HPDE6-E6E7 (cell line): ENCODE measurements at regions not wholly inside any gene's neighbourhood (a gene's known extent, or its start where the extent isn't known, plus 50 kb on each side); places are given as distances from the start of the nearest gene placed in this dataset.
A peak's percentile ranks its signal among the peaks of the same experiment; 100 is the strongest.

Experiments
- DNase-seq: peaks from one replicate; pipeline ENCODE4 v3.0.0; 2011; ENCODE audit warnings: missing footprints; ENCODE audit errors: extremely low spot score

GRCh38 chr5:148708854-148709253, 54.5 kb upstream of the HTR4 start:
- no peak for DNase-seq

DNA sequence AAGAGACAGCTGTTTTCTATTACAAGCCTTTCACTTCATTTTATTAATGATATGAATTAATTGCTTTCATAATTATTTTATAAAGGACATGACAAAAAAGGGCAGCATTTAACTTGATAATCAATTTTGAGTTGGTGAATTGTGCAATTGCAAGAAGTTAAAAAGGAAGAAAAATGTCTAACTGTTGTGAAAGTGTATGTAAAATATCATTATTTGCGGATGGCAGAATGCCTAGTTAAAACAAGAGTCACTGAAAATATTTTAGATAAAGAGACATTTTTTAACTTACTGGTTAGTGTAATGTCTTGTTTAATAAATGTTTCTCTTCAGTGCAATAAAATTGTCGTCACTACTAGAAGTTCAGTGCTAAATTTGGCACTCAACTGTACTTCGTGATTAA, 57.6 kb upstream of the HTR4 start:
- no peak for DNase-seq

DNA sequence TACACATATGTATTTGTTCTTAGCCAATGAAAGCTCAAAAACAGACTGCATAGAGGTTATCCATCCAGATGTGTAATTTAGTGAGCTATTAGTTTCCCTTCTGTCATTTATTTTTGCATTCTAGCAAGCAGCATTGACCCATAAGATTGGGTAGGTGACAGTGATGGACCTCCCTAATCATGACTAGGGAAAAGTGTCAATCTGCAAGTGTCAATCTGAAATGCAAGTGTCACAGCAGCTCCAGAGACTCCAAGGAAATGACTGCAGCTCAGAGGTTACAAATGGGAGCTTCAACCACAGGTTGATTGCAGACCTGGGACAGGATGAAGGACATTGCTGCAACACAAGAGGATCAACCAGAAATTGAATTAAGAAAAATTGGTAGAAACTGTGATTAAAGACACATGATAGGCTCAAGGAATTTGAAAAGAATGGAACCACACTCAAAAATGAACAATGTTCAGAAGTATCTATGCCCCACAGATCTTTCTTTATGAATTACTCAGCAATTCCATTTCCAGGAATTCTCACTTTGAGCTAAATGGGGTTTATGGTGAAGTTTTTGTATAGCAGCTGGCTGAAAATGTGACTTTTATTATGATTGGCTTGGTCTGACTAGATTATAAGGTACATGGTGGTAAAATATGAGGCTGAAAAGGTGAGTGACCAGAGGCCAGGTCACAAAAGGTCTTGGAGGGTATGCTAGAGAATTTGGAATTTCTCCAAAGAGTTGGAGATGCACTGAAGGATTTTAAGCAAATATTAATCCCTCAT, 59.6 kb upstream of the HTR4 start:
- DNase-seq, result no peak

GRCh38 chr5:148716716-148717115, 62.4 kb upstream of the HTR4 start:
- DNase-seq, result no peak

- DNase-seq, result no peak
These were observed 63.3 kb upstream of the HTR4 start for GRCh38 chr5:148717668-148718067.

DNA sequence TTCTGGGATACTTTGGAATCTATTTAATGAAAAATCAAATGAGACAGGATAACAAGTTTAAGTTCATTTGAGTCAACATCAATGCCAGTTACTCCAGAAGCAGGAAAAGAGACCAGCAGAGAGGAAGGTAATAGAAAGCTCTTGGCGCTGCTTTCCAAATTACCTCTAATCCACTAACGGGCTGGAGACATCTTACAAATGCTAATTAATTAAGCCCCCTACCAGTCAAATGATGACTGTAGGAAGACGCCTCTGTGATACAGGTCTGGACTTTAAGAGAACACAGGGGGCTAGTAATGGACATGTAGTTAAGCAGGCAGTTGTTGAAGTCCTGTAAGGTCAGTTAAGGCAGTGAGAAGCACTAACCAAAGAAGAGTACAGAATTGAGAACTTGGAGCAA, 65.3 kb upstream of the HTR4 start:
- DNase-seq, result no peak

DNA sequence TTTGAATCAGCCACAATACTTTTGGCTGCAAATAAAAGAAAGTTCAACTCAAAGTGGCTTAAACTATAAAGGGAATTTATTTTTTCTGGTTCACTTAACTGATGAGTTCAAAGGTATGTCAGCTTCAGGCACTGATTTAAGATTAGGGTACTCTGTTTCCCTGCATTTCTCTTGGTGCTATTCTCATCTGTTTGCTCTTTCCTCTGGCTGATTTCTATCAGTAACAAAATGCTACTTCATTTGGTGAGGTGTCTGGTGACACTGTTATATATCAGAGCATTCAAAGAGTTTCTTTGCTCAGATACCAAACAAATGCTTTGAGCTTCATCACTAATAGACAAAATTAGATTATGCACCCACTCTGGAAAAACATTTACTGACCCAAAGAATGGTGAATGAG, 65.9 kb upstream of the HTR4 start:
- no peak for DNase-seq

- no peak for DNase-seq
These were observed 68.8 kb upstream of the HTR4 start for GRCh38 chr5:148723143-148723542.

DNA sequence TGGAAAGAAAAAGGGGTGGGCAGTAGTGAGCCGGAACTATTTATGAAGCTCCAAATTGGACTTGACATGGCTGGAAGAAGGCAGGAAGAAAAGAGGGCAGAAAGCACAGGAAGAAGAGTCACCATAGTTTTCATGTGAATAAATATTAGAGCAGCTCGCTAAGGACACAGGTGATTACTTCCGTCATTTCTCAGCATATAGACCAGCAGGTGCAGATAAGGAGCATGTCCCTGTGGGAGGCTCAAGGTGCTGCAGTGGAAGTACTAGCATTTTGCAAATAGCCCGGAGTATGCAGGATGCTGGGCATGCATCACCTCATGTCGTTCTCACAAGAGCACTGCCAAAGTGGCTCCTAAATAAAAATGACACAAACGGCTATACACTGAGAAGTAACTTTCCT, 71.3 kb upstream of the HTR4 start:
- DNase-seq, result no peak

GRCh38 chr5:148729182-148729581, 74.9 kb upstream of the HTR4 start:
- DNase-seq, result no peak

GRCh38 chr5:148730270-148730669, 75.9 kb upstream of the HTR4 start:
- DNase-seq, result no peak

- DNase-seq, result peak; percentile 51
These were observed 76.9 kb upstream of the HTR4 start for GRCh38 chr5:148730942-148731898.

GRCh38 chr5:148732692-148733091, 78.4 kb upstream of the HTR4 start:
- no peak for DNase-seq

GRCh38 chr5:148733601-148734438, 79.5 kb upstream of the HTR4 start:
- peak; percentile 40 for DNase-seq

DNA sequence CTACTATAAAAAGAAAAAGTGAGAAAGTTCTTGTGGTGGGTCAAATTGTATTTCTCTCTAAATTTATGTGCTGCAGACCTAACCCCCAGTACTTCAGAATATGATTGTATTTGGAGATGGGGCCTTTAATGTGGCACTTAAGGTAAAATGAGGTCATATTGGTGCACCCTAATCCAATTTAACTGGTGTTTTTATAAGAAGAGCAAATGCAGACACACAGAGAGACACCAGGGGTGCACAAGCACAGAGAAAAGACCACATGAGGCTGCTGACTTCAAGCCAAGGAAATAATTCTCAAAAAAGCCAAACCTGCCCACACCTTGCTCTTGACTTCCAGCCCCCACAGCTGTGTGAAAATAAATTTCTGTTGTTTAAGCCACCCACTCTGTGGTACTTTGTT, 80.2 kb upstream of the HTR4 start:
- no peak for DNase-seq

DNA sequence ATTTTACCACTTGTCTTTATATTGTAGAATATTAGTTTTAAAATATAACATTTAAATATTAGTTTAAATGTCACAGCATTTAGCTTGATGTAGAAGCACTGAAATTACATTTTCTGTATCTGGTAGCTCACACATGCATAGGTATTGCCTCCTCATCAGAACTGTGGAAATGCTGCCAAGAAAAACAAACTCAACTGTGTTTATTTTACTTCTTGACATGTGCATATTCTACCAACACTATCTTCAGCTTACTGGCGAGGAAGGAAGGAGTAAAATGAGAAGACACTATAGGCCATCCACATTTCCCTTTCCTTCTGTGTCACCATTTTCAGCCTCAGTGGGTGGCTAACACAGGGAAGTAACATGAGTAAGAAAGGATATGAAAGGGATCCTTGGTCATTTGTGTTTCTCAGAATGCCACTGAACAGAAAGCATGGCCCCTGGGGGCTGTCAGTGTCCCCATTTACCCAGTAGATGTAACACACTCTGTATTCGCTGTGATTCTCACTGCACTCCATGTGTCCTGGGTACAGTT, 81.0 kb upstream of the HTR4 start:
- no peak for DNase-seq

DNA sequence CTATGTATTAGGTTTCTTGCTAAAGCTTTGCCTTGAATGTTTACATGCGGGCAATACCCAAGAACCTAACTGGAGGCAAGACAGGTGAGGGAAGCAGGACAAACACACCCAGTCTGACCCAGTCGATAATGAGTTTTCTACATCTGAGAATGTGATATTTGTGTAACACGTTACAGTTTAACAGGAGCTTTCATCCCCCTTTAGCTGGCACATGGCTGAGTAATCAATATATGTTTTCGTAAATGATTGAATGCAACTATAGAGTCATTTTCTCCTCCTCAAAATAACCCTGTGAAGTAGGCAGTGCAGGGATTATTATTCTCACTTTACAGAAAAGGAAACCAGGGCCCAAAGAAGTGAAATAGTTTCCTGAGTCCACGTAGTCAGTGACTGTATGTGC, 84.7 kb upstream of the HTR4 start:
- DNase-seq, result no peak

DNA sequence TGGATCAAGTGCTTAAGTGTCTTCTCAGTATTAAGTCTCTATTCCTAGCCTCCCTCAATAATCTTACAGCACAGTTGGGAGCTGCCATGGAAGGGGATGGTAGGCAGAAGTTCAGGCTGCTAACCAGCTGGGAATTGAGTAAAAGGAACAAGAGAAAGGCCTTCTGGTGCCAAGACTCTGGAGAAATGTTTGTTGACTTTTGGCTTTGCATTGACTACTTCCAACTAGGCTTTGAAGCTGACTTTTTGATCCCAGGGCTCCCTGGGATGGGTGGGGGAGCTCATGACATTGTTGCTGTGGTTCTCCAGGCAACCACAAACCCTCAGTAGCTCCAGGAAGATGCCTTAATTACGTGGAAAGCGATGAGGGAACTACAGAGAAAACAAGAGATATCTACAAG, 85.2 kb upstream of the HTR4 start:
- no peak for DNase-seq

DNA sequence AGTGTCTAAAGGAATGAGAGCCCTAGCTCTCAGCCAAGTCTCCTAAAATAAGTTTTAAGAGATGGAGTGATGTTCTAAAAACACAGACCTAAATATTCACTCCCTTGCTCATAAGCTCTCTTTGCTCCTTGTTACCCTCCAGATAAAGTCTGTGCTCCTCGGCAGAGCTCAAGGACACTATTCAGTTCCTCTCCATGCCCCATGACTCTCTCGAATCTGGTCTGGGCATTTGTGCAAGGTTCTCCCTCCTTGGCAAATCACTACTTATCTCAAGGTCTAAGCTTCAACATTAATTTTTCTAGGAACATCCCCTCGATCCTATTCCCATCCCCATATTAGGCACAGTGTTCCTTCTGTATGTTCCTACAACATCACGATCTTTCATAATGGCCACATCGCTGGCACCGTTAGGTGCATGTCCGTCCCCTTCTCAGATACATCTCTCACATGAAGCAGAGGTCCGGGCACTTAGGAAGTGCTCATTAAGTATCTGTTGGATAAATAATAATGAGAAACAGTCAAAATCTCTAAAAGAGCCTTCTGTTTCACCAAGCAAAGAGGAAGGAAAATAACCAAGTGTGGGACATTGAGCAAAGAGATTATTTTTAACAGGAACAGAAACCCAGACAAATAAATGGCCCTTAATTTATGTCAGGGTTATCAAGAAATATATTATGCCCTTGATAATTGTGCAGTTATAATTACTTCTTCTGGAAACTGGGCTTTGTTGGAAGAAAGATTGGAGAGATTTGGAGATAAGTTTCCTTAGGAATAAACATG, 85.9 kb upstream of the HTR4 start:
- DNase-seq, result no peak

DNA sequence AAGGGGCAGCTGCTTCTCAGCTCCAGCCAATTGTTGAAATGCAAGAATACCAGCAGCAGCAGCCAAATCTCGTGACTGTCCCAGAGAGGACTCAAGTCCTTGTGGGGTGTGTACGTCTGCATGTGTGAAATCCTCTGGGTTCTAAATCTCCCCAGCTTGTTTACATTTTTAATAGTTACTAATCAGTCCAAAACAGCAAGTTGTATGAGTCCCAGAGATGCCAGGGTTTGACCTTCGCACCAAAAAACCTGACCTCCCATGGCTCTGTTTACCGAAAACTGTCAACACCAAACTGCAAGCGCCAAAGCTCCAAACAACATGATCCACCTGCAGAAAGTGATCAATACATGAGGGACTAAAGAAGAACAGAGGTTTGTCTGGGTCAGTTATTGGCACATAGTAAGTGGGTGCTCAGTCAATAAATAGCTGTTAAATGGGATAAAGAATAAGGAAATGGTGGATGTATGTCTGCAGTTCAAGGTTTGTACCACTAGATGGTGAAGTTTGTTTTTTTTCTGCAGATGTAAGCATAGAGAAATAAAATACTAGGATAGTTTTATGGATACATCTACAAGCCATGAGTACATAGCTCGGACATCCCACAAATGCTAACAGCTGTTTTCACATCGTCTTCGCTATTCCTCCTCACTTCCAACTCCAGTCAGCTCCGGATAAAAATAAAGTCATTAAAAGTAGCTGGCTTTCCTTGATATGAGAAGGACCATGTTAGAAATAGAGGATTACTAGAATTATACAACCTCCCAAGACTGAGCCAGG, 85.3 kb upstream of the ADRB2 start:
- peak; percentile 33 for DNase-seq
